Karpas-422 (cell line): ENCODE measurements at regions not wholly inside any gene's neighbourhood (a gene's known extent, or its start where the extent isn't known, plus 50 kb on each side); places are given as distances from the start of the nearest gene placed in this dataset.

ENCODE experiments used
- DNase-seq: peaks from one replicate; pipeline ENCODE4 v3.0.0-alpha.2; 2015
- H2AFZ ChIP-seq: fragments of 200-600 bp; sonication (generic); 2 replicates; pipeline ENCODE4 v1.6.1; 2014; ENCODE audit warnings: antibody characterized with exemption, low read length, mixed read lengths
- H3K27ac ChIP-seq: fragments of 200-600 bp; sonication (generic); 2 replicates; pipeline ENCODE4 v1.5.1; 2014; ENCODE audit warnings: mild to moderate bottlenecking, low read length, moderate library complexity
- H3K27me3 ChIP-seq: fragments of 200-600 bp; sonication (generic); 2 replicates; pipeline ENCODE4 v1.6.1; 2014; ENCODE audit warnings: low read length, mixed read lengths
- H3K36me3 ChIP-seq: fragments of 200-600 bp; sonication (generic); 2 replicates; pipeline ENCODE4 v1.6.1; 2014; ENCODE audit warnings: low read length, mixed read lengths; ENCODE audit not compliant: insufficient read depth
- H3K4me1 ChIP-seq: fragments of 200-600 bp; sonication (generic); 2 replicates; pipeline ENCODE4 v1.6.1; 2014; ENCODE audit warnings: mild to moderate bottlenecking, low read length, mixed read lengths
- H3K4me2 ChIP-seq: fragments of 200-600 bp; sonication (generic); 2 replicates; pipeline ENCODE4 v1.6.1; 2014; ENCODE audit warnings: low read length, low read depth, mild to moderate bottlenecking; ENCODE audit not compliant: poor library complexity, severe bottlenecking
- H3K4me3 ChIP-seq: fragments of 200-600 bp; sonication (generic); 2 replicates; pipeline ENCODE4 v1.5.1; 2014; ENCODE audit warnings: mild to moderate bottlenecking, antibody characterized with exemption, low read length, mixed read lengths
- H3K79me2 ChIP-seq: fragments of 200-600 bp; sonication (generic); 2 replicates; pipeline ENCODE4 v1.6.1; 2014; ENCODE audit warnings: mild to moderate bottlenecking, low read length, mixed read lengths
- H3K9ac ChIP-seq: fragments of 200-600 bp; sonication (generic); 2 replicates; pipeline ENCODE4 v1.6.0; 2014; ENCODE audit warnings: low read length
- H3K9me2 ChIP-seq: fragments of 200-600 bp; sonication (generic), shearing (Covaris generic); replicated peaks from 2 replicates; pipeline ENCODE4 v1.6.0; 2014; ENCODE audit warnings: mild to moderate bottlenecking, low read length, moderate library complexity; ENCODE audit not compliant: insufficient read depth
- H3K9me3 ChIP-seq: fragments of 300-700, 200-600 bp; sonication (generic); 2 replicates; pipeline ENCODE4 v1.6.1; 2014; ENCODE audit warnings: low read length, mixed read lengths
- H4K20me1 ChIP-seq: fragments of 200-600 bp; sonication (generic); 2 replicates; pipeline ENCODE4 v1.6.1; 2014; ENCODE audit warnings: mild to moderate bottlenecking, antibody characterized with exemption, low read length, low read depth; ENCODE audit not compliant: insufficient read depth

- H3K9me2 ChIP-seq = no peaks in the 10 kb centered on the region
- H3K36me3 ChIP-seq = no peaks in the 10 kb centered on the region
- no peak overlapping the region for H2AFZ ChIP-seq
- H3K79me2 ChIP-seq = no peaks in the 10 kb centered on the region
- H3K9ac ChIP-seq = no peak overlapping the region
- DNase-seq = no peak
- peaks cover 44% of the 10 kb centered on the region for H3K9me3 ChIP-seq
- no peak overlapping the region for H3K4me2 ChIP-seq
- H3K27me3 ChIP-seq = no peaks in the 10 kb centered on the region
- no peak overlapping the region for H3K27ac ChIP-seq
- H3K4me1 ChIP-seq = no peaks in the 10 kb centered on the region
- H3K4me3 ChIP-seq = no peak overlapping the region
- H4K20me1 ChIP-seq = no peaks in the 10 kb centered on the region
Measured at GRCh38 chr15:24008476-24008875, 321.4 kb upstream of the NDN start.

GRCh38 chr15:24017470-24017869, 330.4 kb upstream of the NDN start:
- Histone ChIP-seq H3K27me3 (no peaks in the 10 kb centered on the region), H3K9ac (no peak overlapping the region), H3K9me2 (no peaks in the 10 kb centered on the region), H3K4me3 (no peak overlapping the region), H3K9me3 (peaks cover 45% of the 10 kb centered on the region), H3K36me3 (no peaks in the 10 kb centered on the region), H3K27ac (no peak overlapping the region), H3K4me1 (no peaks in the 10 kb centered on the region), H3K4me2 (no peak overlapping the region), H2AFZ (no peak overlapping the region), H3K79me2 (no peaks in the 10 kb centered on the region), H4K20me1 (no peaks in the 10 kb centered on the region)
- no peak for DNase-seq

GRCh38 chr15:24039683-24040082, 352.6 kb upstream of the NDN start:
- H4K20me1 ChIP-seq = no peaks in the 10 kb centered on the region
- no peak for DNase-seq
- no peak overlapping the region for H3K4me3 ChIP-seq
- H3K4me1 ChIP-seq = no peaks in the 10 kb centered on the region
- no peaks in the 10 kb centered on the region for H3K9me2 ChIP-seq
- no peaks in the 10 kb centered on the region for H3K27me3 ChIP-seq
- H3K27ac ChIP-seq = no peak overlapping the region
- no peak overlapping the region for H3K4me2 ChIP-seq
- no peak overlapping the region for H2AFZ ChIP-seq
- peaks cover 40% of the 10 kb centered on the region for H3K9me3 ChIP-seq
- H3K36me3 ChIP-seq = no peaks in the 10 kb centered on the region
- H3K9ac ChIP-seq = no peak overlapping the region
- no peaks in the 10 kb centered on the region for H3K79me2 ChIP-seq

GRCh38 chr15:24054547-24055245, 367.6 kb upstream of the NDN start:
- no peaks in the 10 kb centered on the region for H4K20me1 ChIP-seq
- no peak overlapping the region for H3K4me3 ChIP-seq
- no peaks in the 10 kb centered on the region for H3K36me3 ChIP-seq
- no peaks in the 10 kb centered on the region for H3K79me2 ChIP-seq
- H3K4me2 ChIP-seq = no peak overlapping the region
- H3K4me1 ChIP-seq = no peaks in the 10 kb centered on the region
- no peaks in the 10 kb centered on the region for H3K27me3 ChIP-seq
- no peaks in the 10 kb centered on the region for H3K9me2 ChIP-seq
- no peak overlapping the region for H2AFZ ChIP-seq
- no peak for DNase-seq
- H3K9ac ChIP-seq = no peak overlapping the region
- no peak overlapping the region for H3K27ac ChIP-seq
- H3K9me3 ChIP-seq = peaks cover 48% of the 10 kb centered on the region

- Histone ChIP-seq H3K4me2 (no peak overlapping the region), H3K9me2 (no peaks in the 10 kb centered on the region), H2AFZ (no peak overlapping the region), H3K79me2 (no peaks in the 10 kb centered on the region), H4K20me1 (no peaks in the 10 kb centered on the region), H3K27me3 (no peaks in the 10 kb centered on the region), H3K9me3 (peaks cover 38% of the 10 kb centered on the region), H3K27ac (no peak overlapping the region), H3K4me3 (no peak overlapping the region), H3K36me3 (no peaks in the 10 kb centered on the region), H3K9ac (no peak overlapping the region), H3K4me1 (no peaks in the 10 kb centered on the region)
- DNase-seq = no peak
Measured at GRCh38 chr15:24067733-24068501, 380.8 kb upstream of the NDN start.

- H3K27ac ChIP-seq = no peak overlapping the region
Measured at GRCh38 chr15:24075420-24076089, 388.4 kb upstream of the NDN start.

GRCh38 chr15:24076090-24076784, 389.1 kb upstream of the NDN start:
- H3K27ac ChIP-seq = no peak overlapping the region
- no peak overlapping the region for H3K4me3 ChIP-seq
- H3K4me1 ChIP-seq = no peaks in the 10 kb centered on the region
- H4K20me1 ChIP-seq = no peaks in the 10 kb centered on the region
- no peak overlapping the region for H2AFZ ChIP-seq
- DNase-seq = no peak
- H3K9me2 ChIP-seq = no peaks in the 10 kb centered on the region
- no peak overlapping the region for H3K9ac ChIP-seq
- H3K4me2 ChIP-seq = no peak overlapping the region
- no peaks in the 10 kb centered on the region for H3K27me3 ChIP-seq
- no peaks in the 10 kb centered on the region for H3K36me3 ChIP-seq
- H3K9me3 ChIP-seq = peaks cover 38% of the 10 kb centered on the region
- H3K79me2 ChIP-seq = no peaks in the 10 kb centered on the region

More at GRCh38 chr15:24075420-24076089, 388.4 kb upstream of the NDN start:
- Histone ChIP-seq H3K4me2 (no peak overlapping the region), H2AFZ (no peak overlapping the region), H3K9me2 (no peaks in the 10 kb centered on the region), H3K9me3 (peaks cover 33% of the 10 kb centered on the region), H3K36me3 (no peaks in the 10 kb centered on the region), H3K4me1 (no peaks in the 10 kb centered on the region), H3K27me3 (no peaks in the 10 kb centered on the region), H4K20me1 (no peaks in the 10 kb centered on the region), H3K79me2 (no peaks in the 10 kb centered on the region), H3K4me3 (no peak overlapping the region), H3K9ac (no peak overlapping the region)
- no peak for DNase-seq
